ENCODE measurements at regions not wholly inside any gene's neighbourhood (a gene's known extent, or its start where the extent isn't known, plus 50 kb on each side); places are given as distances from the start of the nearest gene placed in this dataset.
"Not testable (repeated sequence)": the region's sequence is repeated elsewhere in the genome, so short reads cannot be mapped to it uniquely, and the experiment has no call there.

DNA sequence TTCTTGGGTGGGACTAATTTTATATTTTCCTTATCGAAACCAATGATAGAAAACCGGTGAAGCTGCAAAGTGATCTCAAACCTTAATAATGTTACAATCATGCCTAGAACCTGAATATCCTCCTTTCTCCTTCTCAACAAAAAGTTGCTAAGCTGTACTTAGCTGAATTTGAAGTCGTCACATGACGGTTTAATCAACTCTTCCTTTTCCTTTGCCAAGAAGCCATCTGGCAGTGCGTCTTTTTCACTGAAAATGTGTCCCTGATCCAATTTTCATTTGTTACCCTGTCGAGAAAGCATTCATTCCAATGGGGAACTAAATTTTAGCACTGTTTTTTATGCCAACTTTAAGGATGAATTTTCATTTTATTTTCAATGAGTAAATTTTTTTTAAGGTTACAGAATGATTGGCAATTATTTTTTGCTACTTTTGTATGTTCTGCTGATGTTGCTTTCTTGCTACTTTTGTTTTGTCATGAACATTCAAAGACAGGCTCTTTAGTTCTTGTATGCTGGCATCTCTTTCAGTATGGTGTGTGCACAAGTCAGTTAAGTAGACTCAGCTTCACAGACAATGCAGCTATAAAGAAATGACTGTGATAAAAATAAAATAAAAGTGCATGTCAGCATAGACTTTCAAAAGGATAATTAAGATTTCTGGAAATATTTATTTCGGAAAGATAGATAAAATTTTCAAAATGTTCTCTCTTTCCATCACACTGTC is 980.0 kb downstream of the DNAJB9 start:
- intact Hi-C loops (cut with DNase I): no loop called here
- no peaks in the 10 kb centered on the region for H3K36me3 ChIP-seq
- DNase-seq (ENCODE audit: low spot score in 2 of 2): no peak
- H3K27me3 ChIP-seq: no peaks in the 10 kb centered on the region
- no peaks in the 10 kb centered on the region for H3K4me1 ChIP-seq
- TF ChIP-seq, protein P1, sequence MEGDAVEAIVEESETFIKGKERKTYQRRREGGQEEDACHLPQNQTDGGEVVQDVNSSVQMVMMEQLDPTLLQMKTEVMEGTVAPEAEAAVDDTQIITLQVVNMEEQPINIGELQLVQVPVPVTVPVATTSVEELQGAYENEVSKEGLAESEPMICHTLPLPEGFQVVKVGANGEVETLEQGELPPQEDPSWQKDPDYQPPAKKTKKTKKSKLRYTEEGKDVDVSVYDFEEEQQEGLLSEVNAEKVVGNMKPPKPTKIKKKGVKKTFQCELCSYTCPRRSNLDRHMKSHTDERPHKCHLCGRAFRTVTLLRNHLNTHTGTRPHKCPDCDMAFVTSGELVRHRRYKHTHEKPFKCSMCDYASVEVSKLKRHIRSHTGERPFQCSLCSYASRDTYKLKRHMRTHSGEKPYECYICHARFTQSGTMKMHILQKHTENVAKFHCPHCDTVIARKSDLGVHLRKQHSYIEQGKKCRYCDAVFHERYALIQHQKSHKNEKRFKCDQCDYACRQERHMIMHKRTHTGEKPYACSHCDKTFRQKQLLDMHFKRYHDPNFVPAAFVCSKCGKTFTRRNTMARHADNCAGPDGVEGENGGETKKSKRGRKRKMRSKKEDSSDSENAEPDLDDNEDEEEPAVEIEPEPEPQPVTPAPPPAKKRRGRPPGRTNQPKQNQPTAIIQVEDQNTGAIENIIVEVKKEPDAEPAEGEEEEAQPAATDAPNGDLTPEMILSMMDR (IDR thresholded peaks at IDR 0.05): no peak
- H3K9me3 ChIP-seq: no peaks in the 10 kb centered on the region
- H3K27ac ChIP-seq: no peak overlapping the region
- peak overlapping the region in 1 of 2 donors; percentile 25 for H3K4me3 ChIP-seq

DNA sequence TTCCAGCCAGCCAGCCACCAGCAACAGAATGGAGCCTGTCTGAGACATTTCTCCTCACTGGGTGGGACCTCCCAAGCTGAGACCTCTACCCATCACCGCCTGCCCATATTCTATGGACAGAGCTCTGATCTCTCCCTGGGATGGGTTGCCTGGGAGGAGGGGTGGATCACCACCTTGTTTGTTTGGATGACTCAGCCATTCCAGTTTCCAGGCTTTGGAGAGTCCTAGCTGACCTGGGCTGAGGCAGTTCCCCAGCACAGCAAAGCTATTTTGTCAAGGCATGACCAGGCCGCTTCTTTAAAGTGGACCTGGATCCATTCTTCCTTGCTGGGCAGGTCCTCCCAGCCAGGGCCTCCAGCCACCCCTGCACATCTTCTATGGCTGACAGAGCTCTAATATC is 982.3 kb downstream of the DNAJB9 start:
- TF ChIP-seq, protein P1 (IDR thresholded peaks at IDR 0.05): no peak
- H3K9me3 ChIP-seq: no peaks in the 10 kb centered on the region
- no peak overlapping the region for H3K4me3 ChIP-seq
- H3K27ac ChIP-seq: no peak overlapping the region
- intact Hi-C loops (cut with DNase I): no loop called here
- no peak for DNase-seq (ENCODE audit: low spot score in 2 of 2)
- no peaks in the 10 kb centered on the region for H3K4me1 ChIP-seq
- no peaks in the 10 kb centered on the region for H3K27me3 ChIP-seq
- H3K36me3 ChIP-seq: no peaks in the 10 kb centered on the region

DNA sequence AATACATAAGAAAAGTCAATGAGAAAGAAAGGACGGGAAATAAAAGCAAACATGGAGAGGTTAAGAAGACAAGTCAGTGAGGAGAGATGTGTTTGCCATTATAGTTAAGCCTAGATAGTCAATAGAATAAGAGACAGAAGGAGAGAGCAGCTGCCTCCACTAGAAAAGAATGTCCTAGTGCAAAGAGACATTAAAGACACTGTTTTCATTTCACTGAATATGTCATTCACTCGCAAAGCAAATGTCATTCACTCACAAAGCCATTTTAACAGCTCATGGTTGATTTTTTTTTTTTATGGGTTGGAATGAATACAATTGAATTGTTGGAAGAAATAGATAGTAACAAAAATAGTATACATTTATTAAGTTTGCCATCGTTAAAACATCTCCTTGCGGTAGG is 1007.6 kb downstream of the DNAJB9 start:
- Histone ChIP-seq H3K9me3 (no peaks in the 10 kb centered on the region), H3K27me3 (no peaks in the 10 kb centered on the region), H3K4me1 (no peaks in the 10 kb centered on the region), H3K27ac (no peak overlapping the region), H3K4me3 (no peak overlapping the region), H3K36me3 (no peaks in the 10 kb centered on the region)
- DNase-seq (ENCODE audit: low spot score in 2 of 2): no peak
- TF ChIP-seq, protein P1 (IDR thresholded peaks at IDR 0.05): no peak
- intact Hi-C loops (cut with DNase I): no loop called here

DNA sequence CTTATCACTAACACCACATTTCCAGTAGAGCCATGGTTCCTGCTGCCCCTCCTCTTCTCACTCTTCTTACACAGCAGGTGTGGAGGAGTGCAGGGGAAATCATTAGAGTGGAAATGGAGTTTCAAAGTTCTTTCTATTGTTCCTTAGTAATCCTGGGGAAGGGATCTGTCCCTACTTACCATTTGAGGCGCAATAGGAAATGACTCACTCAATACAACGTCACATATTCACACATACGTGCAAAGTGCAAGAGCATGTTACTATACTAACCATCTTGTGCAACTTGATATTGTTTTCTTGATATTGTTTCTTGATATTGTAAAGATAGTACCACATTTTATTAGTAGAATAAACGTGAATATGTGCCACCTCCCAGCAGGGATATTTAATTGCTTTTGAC is 1010.2 kb downstream of the DNAJB9 start:
- no peaks in the 10 kb centered on the region for H3K27me3 ChIP-seq

DNA sequence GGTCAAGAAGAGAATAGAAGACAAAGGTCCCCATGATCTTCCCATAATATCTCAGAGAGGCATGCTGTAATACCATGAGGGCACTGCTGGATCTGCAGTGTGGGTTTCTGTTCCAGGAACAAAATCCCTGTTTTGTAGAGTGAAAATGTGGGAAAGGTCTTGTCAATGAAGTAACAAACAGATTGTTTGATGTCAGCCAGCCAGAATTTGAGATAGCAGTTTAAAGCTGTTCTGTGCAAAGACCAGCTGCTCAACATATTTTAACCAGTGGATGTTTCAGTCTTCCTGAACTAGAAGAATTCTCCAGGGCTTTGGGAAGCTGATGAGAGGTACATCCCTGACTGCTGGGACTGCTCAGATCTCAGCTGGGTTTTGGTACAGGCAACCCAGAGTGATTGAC is 1012.5 kb downstream of the DNAJB9 start:
- intact Hi-C loops (cut with DNase I): no loop called here
- H3K9me3 ChIP-seq: peaks cover 0 to 16% of the 10 kb centered on the region in 2 donors

More for the DNA sequence above, 1010.2 kb downstream of the DNAJB9 start:
- no peak overlapping the region for H3K27ac ChIP-seq
- peaks cover 0 to 12% of the 10 kb centered on the region in 2 donors for H3K9me3 ChIP-seq
- no peak overlapping the region for H3K4me3 ChIP-seq
- DNase-seq (ENCODE audit: low spot score in 2 of 2): no peak
- TF ChIP-seq, protein P1 (IDR thresholded peaks at IDR 0.05): no peak
- no peaks in the 10 kb centered on the region for H3K4me1 ChIP-seq
- H3K36me3 ChIP-seq: no peaks in the 10 kb centered on the region
- intact Hi-C loops (cut with DNase I): no loop called here

DNA sequence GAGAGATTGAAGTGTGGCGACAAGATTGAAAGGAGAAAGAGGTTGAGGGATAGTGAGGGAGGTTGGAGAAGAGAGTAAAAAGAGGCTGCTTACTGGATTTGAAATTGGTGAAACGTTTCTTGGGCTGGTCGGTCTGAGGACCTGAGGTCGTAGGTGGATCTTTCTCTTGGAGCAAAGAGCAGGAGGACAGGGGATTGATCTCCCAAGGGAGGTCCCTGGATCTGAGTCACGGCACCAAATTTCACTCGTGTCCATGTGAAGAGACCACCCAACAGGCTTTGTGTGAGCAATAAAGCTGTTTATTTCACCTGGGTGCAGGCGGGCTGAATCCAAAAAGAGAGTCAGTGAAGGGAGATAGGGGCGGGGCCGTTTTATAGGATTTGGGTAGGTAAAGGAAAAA is 1027.3 kb downstream of the DNAJB9 start:
- H3K27ac ChIP-seq; DNase-seq (ENCODE audit: low spot score in 2 of 2); intact Hi-C loops (cut with DNase I); H3K36me3 ChIP-seq; H3K9me3 ChIP-seq; H3K4me1 ChIP-seq; H3K27me3 ChIP-seq; H3K4me3 ChIP-seq: not testable (repeated sequence)

More for the DNA sequence above, 1012.5 kb downstream of the DNAJB9 start:
- Histone ChIP-seq H3K4me3 (no peak overlapping the region), H3K27ac (no peak overlapping the region), H3K36me3 (no peaks in the 10 kb centered on the region), H3K4me1 (no peaks in the 10 kb centered on the region), H3K27me3 (no peaks in the 10 kb centered on the region)
- TF ChIP-seq, protein P1 (IDR thresholded peaks at IDR 0.05): no peak
- DNase-seq (ENCODE audit: low spot score in 2 of 2): no peak

All from ascending aorta (tissue), 2 donors.